SW 1271 (cell line): ENCODE measurements at regions not wholly inside any gene's neighbourhood (a gene's known extent, or its start where the extent isn't known, plus 50 kb on each side); places are given as distances from the start of the nearest gene placed in this dataset.
"Not testable (repeated sequence)": the region's sequence is repeated elsewhere in the genome, so short reads cannot be mapped to it uniquely, and the experiment has no call there.

ENCODE experiments used
- DNase-seq, 2 experiments: peaks; one replicate each; lab custom pipeline; 2025; lab: John Stamatoyannopoulos, UW

DNA sequence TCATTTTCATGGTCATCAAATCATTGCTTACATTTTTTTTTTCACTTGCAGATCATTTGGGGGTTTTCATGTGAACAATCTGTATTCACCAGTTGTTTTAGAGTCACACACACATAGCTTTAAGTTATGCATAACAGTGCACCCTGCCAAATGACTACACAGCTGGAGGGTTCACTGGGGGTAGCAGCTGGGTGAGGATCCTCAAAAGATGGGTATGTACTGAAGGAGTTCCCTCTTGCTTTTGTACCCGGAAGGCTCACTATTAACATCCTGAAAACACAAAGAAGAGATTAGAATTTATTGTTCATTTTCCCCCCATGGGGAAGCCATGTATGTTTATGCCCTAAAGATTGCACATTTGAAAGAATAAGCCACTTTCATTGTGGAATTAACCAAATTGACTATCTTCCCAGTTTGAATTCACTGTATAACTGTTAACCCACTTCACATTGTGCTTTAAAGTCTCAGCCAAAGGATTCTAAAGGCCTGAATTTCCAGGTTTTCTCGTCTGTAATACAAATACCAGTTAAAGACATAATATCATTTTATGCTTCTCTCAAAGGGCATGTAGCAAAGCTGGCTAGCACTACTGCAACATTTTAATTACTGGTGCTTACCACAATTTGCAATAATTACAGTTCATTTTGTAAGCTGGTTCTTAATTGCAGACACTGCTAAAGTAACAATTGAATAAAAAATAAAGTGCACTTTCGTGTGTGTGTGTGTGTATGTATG lies 466.4 kb upstream of the MEF2C start:
- no peak for DNase-seq

GRCh38 chr5:89346573-89346972 lies 463.6 kb upstream of the MEF2C start:
- DNase-seq, result no peak

- DNase-seq, result no peak
Measured at GRCh38 chr5:89343666-89344065, 460.7 kb upstream of the MEF2C start.

DNA sequence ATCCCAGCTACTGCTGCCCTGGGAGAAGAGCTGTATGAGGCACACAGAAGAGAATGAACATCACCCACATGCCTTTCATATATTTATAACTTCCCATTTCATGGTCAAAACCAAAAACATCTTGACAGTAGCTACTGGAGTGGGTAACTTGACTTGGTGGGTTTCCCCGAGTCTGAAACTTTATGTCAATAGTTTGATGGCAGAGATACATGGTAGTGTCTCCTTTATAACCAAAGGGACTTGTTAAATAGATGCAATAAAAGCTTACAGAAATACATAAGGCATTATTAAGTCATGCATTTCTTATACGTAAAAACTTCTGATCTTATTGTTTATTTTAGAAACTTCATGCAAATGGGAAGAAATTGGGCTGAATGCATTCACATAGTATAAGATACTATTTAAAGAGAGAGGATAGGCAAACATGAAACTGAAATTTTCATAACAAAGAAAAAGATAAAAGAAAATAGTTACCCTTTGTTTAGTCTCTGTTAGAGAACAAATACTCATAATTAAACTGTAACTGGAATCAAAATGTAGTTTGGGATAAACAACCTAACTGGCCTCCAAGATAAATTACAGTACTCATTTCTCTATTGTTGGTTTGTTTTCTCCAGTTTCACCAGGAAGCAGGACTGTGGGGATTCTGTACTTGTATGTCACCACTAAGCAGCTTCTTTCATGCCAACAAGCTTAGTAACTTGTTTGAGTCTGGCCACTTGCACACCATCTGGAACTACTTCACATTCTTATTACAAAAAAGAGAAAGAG lies 459.3 kb upstream of the MEF2C start:
- DNase-seq, result no peak

DNA sequence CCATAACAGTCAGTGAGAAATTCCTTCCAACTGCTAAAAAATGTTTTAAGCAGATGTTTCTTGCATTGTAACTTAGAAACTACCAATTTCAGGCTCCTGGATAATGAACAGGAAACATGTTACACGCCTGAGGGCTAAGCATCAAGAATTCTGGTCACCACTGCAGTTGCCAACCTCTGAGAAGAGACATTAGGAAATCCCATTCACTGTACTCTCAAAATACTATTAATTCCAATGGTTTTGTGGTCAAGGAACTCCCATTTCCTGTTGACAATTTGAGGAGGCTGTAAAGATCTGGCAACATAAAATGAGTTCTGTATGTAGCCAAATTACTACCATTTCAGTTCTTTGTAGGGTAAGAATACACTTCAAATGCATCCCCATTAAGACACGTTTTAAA lies 456.0 kb upstream of the MEF2C start:
- DNase-seq, result peak in 1 of 2 experiments; percentile 15

DNA sequence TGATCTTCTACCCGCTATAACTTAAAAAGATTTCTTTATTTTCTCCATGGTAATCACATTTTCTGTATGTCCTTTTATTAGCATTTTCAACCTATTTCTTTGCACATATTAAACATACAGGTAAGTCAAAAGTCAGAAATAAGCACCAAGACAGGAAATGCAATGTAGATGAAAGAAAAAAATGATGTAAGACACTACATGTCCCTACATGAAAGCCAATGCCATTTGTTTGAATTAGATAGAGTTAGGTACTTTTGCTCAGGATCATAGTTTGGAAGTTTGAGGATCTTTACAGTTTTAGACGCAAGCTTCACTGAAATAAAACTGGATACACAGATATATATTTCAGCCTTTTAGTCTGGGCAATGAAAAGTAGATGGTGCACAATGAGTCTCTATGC lies 453.1 kb upstream of the MEF2C start:
- DNase-seq, result no peak

DNA sequence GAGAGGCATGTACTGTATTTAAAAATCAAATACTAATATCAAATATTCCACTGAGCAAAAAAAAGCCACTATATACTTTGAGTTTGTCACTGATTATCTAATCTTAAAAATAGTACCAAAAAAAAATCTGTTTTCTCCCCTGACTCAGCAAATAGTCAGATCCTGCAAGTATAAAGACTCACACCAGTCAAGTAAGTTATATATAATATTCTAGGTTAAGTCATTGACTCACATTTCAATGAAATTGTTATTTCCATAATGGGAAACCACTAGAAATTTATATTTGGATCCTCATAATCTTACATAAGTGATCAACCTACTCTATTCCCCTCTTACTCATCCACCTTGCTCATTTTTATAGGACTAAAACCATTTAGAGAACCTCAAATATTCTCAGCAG lies 447.2 kb upstream of the MEF2C start:
- DNase-seq, result no peak

DNA sequence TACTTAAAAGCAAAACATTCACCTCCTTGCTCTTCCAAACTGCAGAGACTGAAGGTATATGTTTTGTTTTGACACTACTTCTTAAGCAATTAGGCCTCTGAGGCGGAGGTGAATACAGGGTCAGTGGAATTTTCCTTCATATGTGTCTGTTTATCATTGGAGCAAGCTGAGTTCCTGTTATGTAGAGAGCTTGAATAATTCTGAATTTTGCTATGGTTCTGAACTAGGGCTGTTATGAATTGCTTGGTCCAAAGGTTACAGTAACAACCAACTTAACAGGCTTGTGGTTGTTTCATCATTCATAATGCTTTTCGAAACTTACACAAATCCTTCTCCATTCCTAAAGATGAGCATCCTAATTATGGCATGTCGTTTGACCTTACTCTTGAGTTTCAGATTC lies 444.6 kb upstream of the MEF2C start:
- no peak for DNase-seq

- DNase-seq, result no peak
Measured at GRCh38 chr5:89324990-89325389, 442.0 kb upstream of the MEF2C start.

GRCh38 chr5:89320421-89321277 lies 437.7 kb upstream of the MEF2C start:
- DNase-seq, result no peak

- not testable (repeated sequence) for DNase-seq
Measured at GRCh38 chr5:89317838-89318237, 434.9 kb upstream of the MEF2C start.

DNA sequence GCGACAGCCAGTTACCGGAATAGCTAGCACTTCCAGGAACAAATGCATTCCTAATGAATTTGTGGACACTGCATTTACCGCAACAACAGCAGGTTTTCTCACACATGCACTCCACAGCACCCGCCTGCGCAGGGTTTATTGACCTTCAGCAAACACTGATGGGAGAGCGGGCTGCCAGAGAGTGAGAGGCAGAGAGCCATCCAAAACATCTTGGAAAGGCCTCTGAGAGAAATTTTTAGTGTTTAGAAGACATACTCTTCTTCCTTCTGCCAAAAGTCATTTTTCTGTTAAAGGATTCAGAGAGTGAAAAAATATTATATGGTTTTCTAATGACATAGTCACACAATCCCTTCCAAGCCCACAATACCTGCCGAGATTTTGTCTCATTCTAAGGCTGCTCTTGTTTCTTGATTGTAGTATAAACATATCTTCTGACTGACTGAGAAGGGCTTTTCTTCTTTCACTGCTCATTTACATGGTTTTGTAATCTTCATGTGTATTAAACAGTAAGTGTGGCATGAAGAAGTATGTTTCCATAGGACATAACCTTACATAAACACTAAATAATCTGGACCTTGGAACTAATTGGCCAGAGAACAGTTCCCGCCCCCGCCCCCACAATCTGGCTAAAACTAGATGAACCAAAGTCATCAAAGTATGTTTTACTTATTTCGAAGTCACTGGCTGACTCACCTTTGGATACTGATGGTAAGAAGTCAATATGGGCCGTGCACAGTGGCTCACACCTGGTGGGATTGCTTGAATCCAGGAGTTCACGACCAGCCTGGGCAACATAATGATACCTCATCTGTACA lies 432.5 kb upstream of the MEF2C start:
- no peak for DNase-seq

DNA sequence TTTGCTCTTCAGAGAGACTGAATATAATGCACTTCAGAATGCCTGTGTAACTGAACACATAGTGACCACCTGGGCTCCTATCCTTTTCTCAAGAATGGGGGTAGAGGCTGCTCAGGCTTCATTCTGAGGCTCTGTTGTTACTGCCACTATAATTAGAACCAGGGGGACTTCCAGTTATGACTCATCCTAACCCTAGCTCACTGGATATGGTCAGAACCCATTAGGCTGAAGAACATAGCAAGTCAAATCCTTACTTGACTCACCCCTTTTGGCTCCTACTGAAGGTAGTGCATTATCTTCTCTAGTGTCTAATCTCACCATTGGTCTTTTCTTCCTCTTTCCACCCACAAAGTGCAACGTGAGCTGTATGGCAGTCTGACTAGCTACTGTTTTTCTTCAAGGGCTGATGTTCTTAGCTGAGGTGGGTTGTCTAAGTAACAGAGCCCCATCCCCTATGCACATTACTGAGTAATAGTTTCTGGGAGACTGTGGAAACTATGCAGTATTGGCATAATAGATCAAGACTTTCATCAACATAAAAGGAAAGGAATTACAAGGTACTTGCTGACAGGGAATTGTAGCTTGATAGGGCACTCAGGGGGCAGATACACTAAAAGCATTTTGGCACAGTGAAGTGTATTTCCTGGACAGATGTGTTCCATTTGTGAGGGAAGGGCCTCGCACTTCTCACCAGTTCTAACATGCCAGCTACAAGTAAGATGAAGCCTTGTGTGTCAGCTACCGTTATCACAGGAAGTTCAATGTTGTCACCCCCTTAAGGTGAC lies 431.0 kb upstream of the MEF2C start:
- DNase-seq, result peak in 1 of 2 experiments; percentile 32

GRCh38 chr5:89313044-89313443 lies 430.1 kb upstream of the MEF2C start:
- DNase-seq, result peak in 1 of 2 experiments; percentile 26

GRCh38 chr5:89309268-89309667 lies 426.3 kb upstream of the MEF2C start:
- no peak for DNase-seq

DNA sequence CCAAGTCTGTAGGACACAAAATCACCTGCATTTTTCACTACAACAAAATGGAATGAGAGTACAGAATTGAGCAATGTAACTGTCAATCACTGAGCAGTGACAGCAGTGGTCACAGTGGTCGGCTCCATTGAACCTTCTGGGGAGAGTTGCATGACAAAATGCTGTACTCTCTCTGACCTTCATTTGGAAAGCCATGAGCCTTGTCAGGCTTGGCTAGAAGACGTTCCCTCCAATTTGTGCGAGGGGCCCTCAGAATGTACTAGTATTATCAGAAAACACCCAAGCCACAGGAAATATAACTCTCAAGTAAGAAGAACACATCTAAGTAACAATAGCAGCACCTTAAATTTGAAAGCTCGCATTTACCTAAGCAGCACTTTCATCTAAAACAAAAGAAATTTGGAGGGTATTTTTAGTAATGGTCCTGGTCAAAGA lies 425.6 kb upstream of the MEF2C start:
- DNase-seq, result no peak

- no peak for DNase-seq
Measured at GRCh38 chr5:89307972-89308371, 425.0 kb upstream of the MEF2C start.

- DNase-seq, result not testable (repeated sequence)
Measured at GRCh38 chr5:89307141-89307540, 424.2 kb upstream of the MEF2C start.

DNA sequence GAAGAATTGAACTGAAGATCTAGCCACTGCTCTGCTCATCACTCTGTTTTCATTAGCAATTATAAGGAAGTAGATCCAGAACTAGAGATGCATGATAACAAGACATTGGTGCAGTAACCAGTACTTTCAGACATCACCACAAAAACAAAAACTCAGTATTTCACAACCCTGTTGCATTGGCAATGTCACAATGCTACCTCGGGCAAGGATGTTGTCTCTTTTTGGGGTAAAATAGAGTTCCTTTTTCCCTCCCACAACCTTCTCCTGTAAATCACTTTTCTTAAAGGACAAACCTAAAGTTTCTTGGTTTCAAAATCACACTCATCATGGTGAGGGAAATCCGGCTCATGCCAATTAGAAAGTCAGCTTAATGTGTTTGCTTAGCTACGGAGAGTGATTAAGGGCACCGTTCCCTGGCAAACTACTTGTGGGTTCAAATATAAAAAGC lies 420.1 kb upstream of the MEF2C start:
- DNase-seq, result no peak

GRCh38 chr5:89302102-89302891 lies 419.3 kb upstream of the MEF2C start:
- DNase-seq, result no peak
